BJ (cell line): ENCODE measurements at regions not wholly inside any gene's neighbourhood (a gene's known extent, or its start where the extent isn't known, plus 50 kb on each side); places are given as distances from the start of the nearest gene placed in this dataset.
"Not testable (repeated sequence)": the region's sequence is repeated elsewhere in the genome, so short reads cannot be mapped to it uniquely, and the experiment has no call there.

Source experiments
- CTCF ChIA-PET: fragments of 350-600 bp; formaldehyde crosslinking; extraction: SDS; loops from one replicate; lab custom pipeline; 2021; ENCODE audit warnings: antibody characterized with exemption, inconsistent platforms; lab: Yijun Ruan, JAX
- POLR2A ChIA-PET: fragments of 300-600 bp; sonication (Branson Sonifier 250); formaldehyde crosslinking; extraction: SDS; loops from one replicate; lab custom pipeline; 2021; ENCODE audit warnings: antibody characterized with exemption; lab: Charles Lee
- DNase-seq: peaks from one replicate; pipeline ENCODE4 v3.0.0-alpha.2; 2011; ENCODE audit warnings: low read depth
- H3K27me3 ChIP-seq: 2 replicates; pipeline ENCODE4 v1.6.0; 2011; ENCODE audit warnings: low read length; ENCODE audit not compliant: control insufficient read depth, insufficient read depth
- H3K36me3 ChIP-seq: 2 replicates; pipeline ENCODE4 v1.5.1; 2011; ENCODE audit warnings: low read length; ENCODE audit not compliant: control insufficient read depth, insufficient read depth
- H3K4me3 ChIP-seq: 2 replicates; pipeline ENCODE4 v1.5.1; 2011; ENCODE audit warnings: low read depth, mild to moderate bottlenecking, control low read depth, low read length
- CTCF ChIP-seq: IDR thresholded peaks from 2 replicates; pipeline ENCODE4 v1.5.1; 2011; ENCODE audit warnings: low read depth, mild to moderate bottlenecking, control low read depth, inconsistent platforms, low read length, moderate library complexity; ENCODE audit not compliant: insufficient read depth

- Histone ChIP-seq H3K36me3 (no peaks in the 10 kb centered on the region), H3K4me3 (no peak overlapping the region), H3K27me3 (no peaks in the 10 kb centered on the region)
- POLR2A ChIA-PET = no interaction called here
- TF ChIP-seq CTCF = no peak
- no peak for DNase-seq
- CTCF ChIA-PET = no interaction called here
These were observed 750.6 kb upstream of the PCDH15 start for GRCh38 chr10:55551603-55552002.

GRCh38 chr10:55550236-55550635 lies 749.2 kb upstream of the PCDH15 start:
- Histone ChIP-seq H3K36me3 (no peaks in the 10 kb centered on the region), H3K4me3 (no peak overlapping the region), H3K27me3 (no peaks in the 10 kb centered on the region)
- no peak for TF ChIP-seq CTCF
- DNase-seq = no peak
- CTCF ChIA-PET = no interaction called here
- POLR2A ChIA-PET = no interaction called here

- DNase-seq, H3K27me3 ChIP-seq, H3K36me3 ChIP-seq, POLR2A ChIA-PET, CTCF ChIA-PET, H3K4me3 ChIP-seq: not testable (repeated sequence)
These were observed 736.5 kb upstream of the PCDH15 start for GRCh38 chr10:55537497-55537896.

GRCh38 chr10:55519264-55519663 lies 718.2 kb upstream of the PCDH15 start:
- no peak for TF ChIP-seq CTCF
- Histone ChIP-seq H3K27me3 (no peaks in the 10 kb centered on the region), H3K4me3 (no peak overlapping the region), H3K36me3 (no peaks in the 10 kb centered on the region)
- no peak for DNase-seq
- POLR2A ChIA-PET = no interaction called here
- CTCF ChIA-PET = no interaction called here

GRCh38 chr10:55518416-55518815 lies 717.4 kb upstream of the PCDH15 start:
- H3K27me3 ChIP-seq, CTCF ChIA-PET, H3K36me3 ChIP-seq, DNase-seq, POLR2A ChIA-PET, H3K4me3 ChIP-seq: not testable (repeated sequence)

- Histone ChIP-seq H3K27me3 (no peaks in the 10 kb centered on the region), H3K36me3 (no peaks in the 10 kb centered on the region), H3K4me3 (no peak overlapping the region)
- DNase-seq = no peak
- no peak for TF ChIP-seq CTCF
- CTCF ChIA-PET = no interaction called here
- POLR2A ChIA-PET = no interaction called here
These were observed 708.1 kb upstream of the PCDH15 start for GRCh38 chr10:55509168-55509567.
